ENCODE measurements at regions not wholly inside any gene's neighbourhood (a gene's known extent, or its start where the extent isn't known, plus 50 kb on each side); places are given as distances from the start of the nearest gene placed in this dataset.

DNA sequence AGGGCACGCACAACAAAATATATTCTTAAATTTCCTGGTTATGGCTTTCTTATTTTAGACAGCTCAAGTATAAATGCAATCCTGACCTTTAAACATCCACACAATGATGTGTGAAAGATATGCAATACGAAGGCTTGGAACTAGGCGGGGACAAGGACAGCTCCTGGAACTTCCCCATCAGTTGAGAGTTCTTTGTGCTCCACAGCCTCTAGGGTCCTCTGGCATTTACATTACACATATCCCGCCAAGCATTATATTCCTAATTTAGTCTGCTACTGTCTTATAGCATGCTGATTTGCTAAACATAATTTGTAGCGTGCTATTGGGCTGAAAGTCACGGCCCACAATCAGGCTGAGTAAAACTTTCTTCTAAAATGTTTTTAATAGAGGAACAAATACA, 74.4 kb downstream of the FTHL17 start:
- H3K9me3 ChIP-seq (ENCODE audit: control extremely low read depth in 1 of 3, control insufficient read depth in 2 of 3, insufficient read depth in 1 of 3, low read length in 2 of 3), result no peaks in the 10 kb centered on the region
- H4K20me1 ChIP-seq (ENCODE audit: control insufficient read depth, insufficient read depth, low read length, poor library complexity, severe bottlenecking), result no peaks in the 10 kb centered on the region
- no peaks in the 10 kb centered on the region for H3K79me2 ChIP-seq (ENCODE audit: control insufficient read depth, insufficient read depth, low read length)
- POLR2A ChIA-PET, result no interaction called here
- H3K27ac ChIP-seq (ENCODE audit: low read length in 2 of 2), result no peak overlapping the region
- H3K9ac ChIP-seq (ENCODE audit: low read length), result no peak overlapping the region
- Mint-ChIP-seq H3K9me3 (ENCODE audit: insufficient read depth) (no peaks in the 10 kb centered on the region), H3K4me3 (no peak overlapping the region), H3K27ac (no peak overlapping the region), H3K27me3 (peaks cover 7% of the 10 kb centered on the region), H3K4me1 (no peaks in the 10 kb centered on the region)
- CTCF ChIA-PET, result interaction anchor here (0.8 kb wide), 1 partner anchor 214 kb away, joined by 3 read pairs; no protein-coding TSS in a partner anchor
- WGBS (ENCODE audit: insufficient coverage), result no CpG with 5 or more reads among the region's 6 CpGs
- no peak overlapping the region for H2AFZ ChIP-seq (ENCODE audit: insufficient read depth, low read depth, low read length, poor library complexity, severe bottlenecking)
- no peaks in the 10 kb centered on the region for H3K36me3 ChIP-seq (replicated peaks in 1 of 2; ENCODE audit: control extremely low read depth in 1 of 2, control insufficient read depth in 1 of 2, extremely low read depth in 1 of 2, insufficient read depth in 2 of 2, low read length in 1 of 2)
- TF ChIP-seq EZH2 (IDR thresholded peaks at IDR 0.05; ENCODE audit: borderline replicate concordance, insufficient read depth, low read depth, low read length, poor library complexity, severe bottlenecking), result no peak
- no peak for TF ChIP-seq CTCF (IDR thresholded peaks at IDR 0.05)
- DNase-seq (no peak), ATAC-seq (ENCODE audit: low read depth) (no peak)
- no peak overlapping the region for H3K4me3 ChIP-seq (ENCODE audit: control extremely low read depth in 1 of 5, extremely low read depth in 1 of 5, insufficient read depth in 1 of 5, low read depth in 2 of 5, low read length in 4 of 5)
- intact Hi-C loops (cut with micrococcal nuclease), result no loop called here
- no peaks in the 10 kb centered on the region for H3K4me1 ChIP-seq (ENCODE audit: control insufficient read depth in 2 of 2, insufficient read depth in 2 of 2, low read length in 2 of 2)
- no peak overlapping the region for H3K4me2 ChIP-seq (replicated peaks; ENCODE audit: low read depth, low read length, poor library complexity, severe bottlenecking)
- H3K27me3 ChIP-seq (replicated peaks in 1 of 4; ENCODE audit: control extremely low read depth in 1 of 4, control insufficient read depth in 3 of 4, insufficient read depth in 4 of 4, low read length in 3 of 4), result no peaks in the 10 kb centered on the region

DNA sequence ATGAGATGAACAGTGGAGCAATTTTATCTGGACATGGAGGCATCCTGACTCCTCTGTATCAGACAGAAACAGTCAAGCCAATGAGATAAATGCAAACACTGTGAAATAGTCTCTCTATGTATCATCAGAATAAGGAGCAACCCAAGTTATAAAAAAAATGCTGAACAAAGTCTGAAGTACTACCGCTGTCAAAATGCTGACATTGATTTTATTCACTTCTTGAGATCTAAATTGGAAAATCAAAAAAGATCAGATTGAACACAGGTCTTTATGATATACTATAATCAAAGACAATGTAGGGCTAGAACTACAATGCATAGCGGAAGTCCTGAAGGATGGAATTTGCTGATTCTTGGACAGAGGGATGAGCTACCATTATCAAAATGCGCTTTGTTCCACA, 76.1 kb downstream of the FTHL17 start:
- no peaks in the 10 kb centered on the region for H3K27me3 ChIP-seq (replicated peaks in 1 of 4; ENCODE audit: control extremely low read depth in 1 of 4, control insufficient read depth in 3 of 4, insufficient read depth in 4 of 4, low read length in 3 of 4)
- H3K36me3 ChIP-seq (replicated peaks in 1 of 2; ENCODE audit: control extremely low read depth in 1 of 2, control insufficient read depth in 1 of 2, extremely low read depth in 1 of 2, insufficient read depth in 2 of 2, low read length in 1 of 2), result no peaks in the 10 kb centered on the region
- no peak overlapping the region for H3K27ac ChIP-seq (ENCODE audit: low read length in 2 of 2)
- intact Hi-C loops (cut with micrococcal nuclease), result no loop called here
- TF ChIP-seq CTCF (IDR thresholded peaks at IDR 0.05), result no peak
- TF ChIP-seq EZH2 (IDR thresholded peaks at IDR 0.05; ENCODE audit: borderline replicate concordance, insufficient read depth, low read depth, low read length, poor library complexity, severe bottlenecking), result no peak
- peaks cover under 1% of the 10 kb centered on the region for H3K27me3 Mint-ChIP-seq
- no peaks in the 10 kb centered on the region for H3K4me1 ChIP-seq (ENCODE audit: control insufficient read depth in 2 of 2, insufficient read depth in 2 of 2, low read length in 2 of 2)
- CTCF ChIA-PET, result no interaction called here
- DNase-seq, result no peak
- no peak for ATAC-seq (ENCODE audit: low read depth)
- no peaks in the 10 kb centered on the region for H3K9me3 Mint-ChIP-seq (ENCODE audit: insufficient read depth)
- no peak overlapping the region for H3K9ac ChIP-seq (ENCODE audit: low read length)
- H3K27ac Mint-ChIP-seq, result no peak overlapping the region
- H3K4me3 Mint-ChIP-seq, result no peak overlapping the region
- POLR2A ChIA-PET, result no interaction called here
- H3K4me2 ChIP-seq (replicated peaks; ENCODE audit: low read depth, low read length, poor library complexity, severe bottlenecking), result no peak overlapping the region
- no peaks in the 10 kb centered on the region for H3K4me1 Mint-ChIP-seq
- no CpG with 5 or more reads among the region's 3 CpGs for WGBS (ENCODE audit: insufficient coverage)
- H3K9me3 ChIP-seq (ENCODE audit: control extremely low read depth in 1 of 3, control insufficient read depth in 2 of 3, insufficient read depth in 1 of 3, low read length in 2 of 3), result no peaks in the 10 kb centered on the region
- no peak overlapping the region for H2AFZ ChIP-seq (ENCODE audit: insufficient read depth, low read depth, low read length, poor library complexity, severe bottlenecking)
- no peaks in the 10 kb centered on the region for H4K20me1 ChIP-seq (ENCODE audit: control insufficient read depth, insufficient read depth, low read length, poor library complexity, severe bottlenecking)
- H3K79me2 ChIP-seq (ENCODE audit: control insufficient read depth, insufficient read depth, low read length), result no peaks in the 10 kb centered on the region
- no peak overlapping the region for H3K4me3 ChIP-seq (ENCODE audit: control extremely low read depth in 1 of 5, extremely low read depth in 1 of 5, insufficient read depth in 1 of 5, low read depth in 2 of 5, low read length in 4 of 5)
